ENCODE measurements at regions not wholly inside any gene's neighbourhood (a gene's known extent, or its start where the extent isn't known, plus 50 kb on each side); places are given as distances from the start of the nearest gene placed in this dataset.

DNA sequence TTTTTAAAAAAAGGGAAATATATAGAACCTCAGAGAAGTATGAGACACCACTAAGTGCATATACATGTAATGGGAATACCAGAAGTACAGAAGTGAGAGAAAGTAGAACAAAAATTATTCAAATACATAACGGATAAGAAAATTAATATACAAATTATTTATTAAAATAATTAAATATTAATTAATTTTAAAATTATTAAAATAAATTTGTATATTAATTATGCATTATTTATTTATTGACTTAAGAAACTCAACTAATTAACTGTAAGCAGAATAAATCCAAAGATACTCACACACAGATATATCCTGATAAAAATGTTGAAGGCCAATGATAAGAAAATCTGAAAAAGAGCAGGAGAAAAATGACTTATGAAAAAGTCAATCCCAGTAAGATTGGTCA lies 1333.5 kb upstream of the CELF2 start:
- ATAC-seq, result no peak

GRCh38 chr10:9685596-9685995 lies 1332.1 kb upstream of the CELF2 start:
- TF ChIP-seq BACH2 (CRISPR knock-in tag; IDR thresholded peaks at IDR 0.05; ENCODE audit: borderline replicate concordance) (no peak), TOX (CRISPR knock-in tag; IDR thresholded peaks at IDR 0.05; ENCODE audit: borderline replicate concordance) (no peak), PPARA (CRISPR knock-in tag; IDR thresholded peaks at IDR 0.05; ENCODE audit: borderline replicate concordance) (no peak), CREB5 (CRISPR knock-in tag; IDR thresholded peaks at IDR 0.05; ENCODE audit: low read depth) (no peak), TCF4 (CRISPR knock-in tag; IDR thresholded peaks at IDR 0.05; ENCODE audit: borderline replicate concordance) (no peak), ZFP30 (CRISPR knock-in tag; IDR thresholded peaks at IDR 0.05) (no peak), ZNF565 (CRISPR knock-in tag; conservative IDR thresholded peaks at IDR 0.05; ENCODE audit: low read depth) (no peak), SNAI2 (CRISPR knock-in tag; IDR thresholded peaks at IDR 0.05) (no peak), ZNF70 (CRISPR knock-in tag; IDR thresholded peaks at IDR 0.05) (no peak), OSR1 (CRISPR knock-in tag; IDR thresholded peaks at IDR 0.05) (no peak), GLIS3 (CRISPR knock-in tag; IDR thresholded peaks at IDR 0.05) (no peak), ZC3H10 (CRISPR knock-in tag; IDR thresholded peaks at IDR 0.05) (no peak), TSHZ2 (CRISPR knock-in tag; IDR thresholded peaks at IDR 0.05) (no peak)
- TF ChIP-seq, protein P1, sequence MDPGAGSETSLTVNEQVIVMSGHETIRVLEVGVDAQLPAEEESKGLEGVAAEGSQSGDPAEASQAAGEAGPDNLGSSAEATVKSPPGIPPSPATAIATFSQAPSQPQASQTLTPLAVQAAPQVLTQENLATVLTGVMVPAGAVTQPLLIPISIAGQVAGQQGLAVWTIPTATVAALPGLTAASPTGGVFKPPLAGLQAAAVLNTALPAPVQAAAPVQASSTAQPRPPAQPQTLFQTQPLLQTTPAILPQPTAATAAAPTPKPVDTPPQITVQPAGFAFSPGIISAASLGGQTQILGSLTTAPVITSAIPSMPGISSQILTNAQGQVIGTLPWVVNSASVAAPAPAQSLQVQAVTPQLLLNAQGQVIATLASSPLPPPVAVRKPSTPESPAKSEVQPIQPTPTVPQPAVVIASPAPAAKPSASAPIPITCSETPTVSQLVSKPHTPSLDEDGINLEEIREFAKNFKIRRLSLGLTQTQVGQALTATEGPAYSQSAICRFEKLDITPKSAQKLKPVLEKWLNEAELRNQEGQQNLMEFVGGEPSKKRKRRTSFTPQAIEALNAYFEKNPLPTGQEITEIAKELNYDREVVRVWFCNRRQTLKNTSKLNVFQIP (CRISPR knock-in tag; IDR thresholded peaks at IDR 0.05; ENCODE audit: borderline replicate concordance, low read depth), result no peak

More for the DNA sequence above, 1333.5 kb upstream of the CELF2 start:
- TF ChIP-seq GLIS3 (CRISPR knock-in tag; IDR thresholded peaks at IDR 0.05) (no peak), ZNF70 (CRISPR knock-in tag; IDR thresholded peaks at IDR 0.05) (no peak), ZFP3 (CRISPR knock-in tag; IDR thresholded peaks at IDR 0.05) (no peak), CSRNP3 (CRISPR knock-in tag; IDR thresholded peaks at IDR 0.05) (no peak), ISL1 (CRISPR knock-in tag; IDR thresholded peaks at IDR 0.05) (no peak), ZFP30 (CRISPR knock-in tag; IDR thresholded peaks at IDR 0.05) (no peak)

GRCh38 chr10:9688711-9689110 lies 1329.0 kb upstream of the CELF2 start:
- TF ChIP-seq ISL1 (CRISPR knock-in tag; IDR thresholded peaks at IDR 0.05), result no peak
- no peak for TF ChIP-seq PPARA (CRISPR knock-in tag; IDR thresholded peaks at IDR 0.05; ENCODE audit: borderline replicate concordance)
- no peak for TF ChIP-seq ZC3H10 (CRISPR knock-in tag; IDR thresholded peaks at IDR 0.05)
- TF ChIP-seq OSR1 (CRISPR knock-in tag; IDR thresholded peaks at IDR 0.05), result no peak
- TF ChIP-seq ZNF70 (CRISPR knock-in tag; IDR thresholded peaks at IDR 0.05), result no peak
- no peak for TF ChIP-seq PATZ1 (CRISPR knock-in tag; IDR thresholded peaks at IDR 0.05; ENCODE audit: borderline replicate concordance)
- no peak for TF ChIP-seq ZFP30 (CRISPR knock-in tag; IDR thresholded peaks at IDR 0.05)
- no peak for TF ChIP-seq ESRRG (CRISPR knock-in tag; IDR thresholded peaks at IDR 0.05)
- TF ChIP-seq, protein P1 (CRISPR knock-in tag; IDR thresholded peaks at IDR 0.05; ENCODE audit: borderline replicate concordance, low read depth), result no peak
- no peak for TF ChIP-seq TSHZ2 (CRISPR knock-in tag; IDR thresholded peaks at IDR 0.05)
- no peak for TF ChIP-seq GLIS3 (CRISPR knock-in tag; IDR thresholded peaks at IDR 0.05)
- TF ChIP-seq CSDC2 (CRISPR knock-in tag; IDR thresholded peaks at IDR 0.05), result no peak
- no peak for TF ChIP-seq ZNF565 (CRISPR knock-in tag; conservative IDR thresholded peaks at IDR 0.05; ENCODE audit: low read depth)
- TF ChIP-seq CREB5 (CRISPR knock-in tag; IDR thresholded peaks at IDR 0.05; ENCODE audit: low read depth), result no peak
- no peak for TF ChIP-seq BACH2 (CRISPR knock-in tag; IDR thresholded peaks at IDR 0.05; ENCODE audit: borderline replicate concordance)
- no peak for TF ChIP-seq ZNF8 (CRISPR knock-in tag; IDR thresholded peaks at IDR 0.05)

More at GRCh38 chr10:9685596-9685995, 1332.1 kb upstream of the CELF2 start:
- no peak for ATAC-seq

More at GRCh38 chr10:9688711-9689110, 1329.0 kb upstream of the CELF2 start:
- no peak for ATAC-seq
